K562 (cell line): ENCODE measurements at regions not wholly inside any gene's neighbourhood (a gene's known extent, or its start where the extent isn't known, plus 50 kb on each side); places are given as distances from the start of the nearest gene placed in this dataset. TPM values are rescaled to one million over a fixed set of nuclear protein-coding genes. Genes with fewer than 3 reads are reported as not detected.

Experiments used
- KDM2B ChIP-seq: fragments of 250-450 bp; sonication (Bioruptor Pico); IDR thresholded peaks from 2 replicates; pipeline ENCODE4 v1.8.0; 2021; ENCODE audit warnings: mild to moderate bottlenecking, moderate library complexity
- KDM5B ChIP-seq: fragments of 200-600 bp; sonication (generic); IDR thresholded peaks from 2 replicates; pipeline ENCODE4 v1.6.1; 2012; ENCODE audit warnings: low read depth, mild to moderate bottlenecking, moderate library complexity, low read length, control low read depth, inconsistent platforms; ENCODE audit not compliant: insufficient replicate concordance
- RBM25 ChIP-seq: fragments of 200-400 bp; formaldehyde crosslinking; IDR thresholded peaks from 2 replicates; pipeline ENCODE4 v1.6.1; 2018; ENCODE audit warnings: low read length, low read depth, moderate library complexity; ENCODE audit not compliant: severe bottlenecking
- STAG1 ChIP-seq: sonication (generic); formaldehyde crosslinking; IDR thresholded peaks from 2 replicates; pipeline ENCODE4 v1.5.0; 2020; ENCODE audit warnings: missing genetic modification reagents, borderline replicate concordance
- ZNF354B ChIP-seq: fragments of 250-450 bp; sonication (Bioruptor Pico); IDR thresholded peaks from 2 replicates; pipeline ENCODE4 v1.4.0; 2020
- ZNF507 ChIP-seq: conservative IDR thresholded peaks from 2 replicates; pipeline ENCODE4 v1.6.1; 2017; ENCODE audit warnings: missing genetic modification characterization, missing compliant biosample characterization
- small RNA-seq: library from RNA; depleted of rRNA; stranded (forward); fragments of <200 nt; gene quantifications from one replicate; pipeline ENCODE3, GENCODE V24; 2014
- TF ChIP-seq, protein P1 (sequence below), 2 experiments: IDR thresholded peaks in 1 of 2; conservative IDR thresholded peaks in 1 of 2; 2 replicates each; pipeline ENCODE4 v1.6.1; 2016; ENCODE audit warnings: low read depth in 2 of 2, mild to moderate bottlenecking in 1 of 2, missing compliant biosample characterization in 1 of 2, missing genetic modification characterization in 1 of 2, moderate library complexity in 1 of 2

GRCh38 chr10:52836816-52837215 lies 64.2 kb upstream of the MBL2 start (continued):
- TF ChIP-seq, protein P1, sequence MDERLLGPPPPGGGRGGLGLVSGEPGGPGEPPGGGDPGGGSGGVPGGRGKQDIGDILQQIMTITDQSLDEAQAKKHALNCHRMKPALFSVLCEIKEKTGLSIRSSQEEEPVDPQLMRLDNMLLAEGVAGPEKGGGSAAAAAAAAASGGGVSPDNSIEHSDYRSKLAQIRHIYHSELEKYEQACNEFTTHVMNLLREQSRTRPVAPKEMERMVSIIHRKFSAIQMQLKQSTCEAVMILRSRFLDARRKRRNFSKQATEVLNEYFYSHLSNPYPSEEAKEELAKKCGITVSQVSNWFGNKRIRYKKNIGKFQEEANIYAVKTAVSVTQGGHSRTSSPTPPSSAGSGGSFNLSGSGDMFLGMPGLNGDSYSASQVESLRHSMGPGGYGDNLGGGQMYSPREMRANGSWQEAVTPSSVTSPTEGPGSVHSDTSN (CRISPR knock-in tag; IDR thresholded peaks at IDR 0.05; ENCODE audit: low read depth): no peak
- TF ChIP-seq, protein P1 (tag; conservative IDR thresholded peaks at IDR 0.05; ENCODE audit: low read depth): no peak
- TF ChIP-seq STAG1 (CRISPR knock-in tag) (no peak), KDM5B (no peak), KDM2B (no peak), RBM25 (no peak), ZNF507 (tag) (no peak), ZNF354B (CRISPR knock-in tag) (no peak)

Small RNAs in the stretch of these regions (small RNA-seq; reads per million reads assigned to genes)
- gene RF00019: not detected
- gene RNA5SP318: 0.22 reads per million
- not detected for gene SNRPEP8
